GM23248 (cell line): ENCODE measurements at regions not wholly inside any gene's neighbourhood (a gene's known extent, or its start where the extent isn't known, plus 50 kb on each side); places are given as distances from the start of the nearest gene placed in this dataset.

Source experiments
- EZH2 ChIP-seq: fragments of 200-600 bp; sonication (generic); IDR thresholded peaks from 2 replicates; pipeline ENCODE4 v1.6.1; 2018; ENCODE audit warnings: antibody characterized with exemption, mild to moderate bottlenecking; ENCODE audit not compliant: insufficient read depth, poor library complexity, severe bottlenecking
- EZH2phosphoT487 ChIP-seq: fragments of 200-600 bp; sonication (generic); IDR thresholded peaks from 2 replicates; pipeline ENCODE4 v1.6.1; 2018; ENCODE audit warnings: antibody characterized with exemption, moderate library complexity, mild to moderate bottlenecking, low read depth; ENCODE audit not compliant: insufficient read depth

DNA sequence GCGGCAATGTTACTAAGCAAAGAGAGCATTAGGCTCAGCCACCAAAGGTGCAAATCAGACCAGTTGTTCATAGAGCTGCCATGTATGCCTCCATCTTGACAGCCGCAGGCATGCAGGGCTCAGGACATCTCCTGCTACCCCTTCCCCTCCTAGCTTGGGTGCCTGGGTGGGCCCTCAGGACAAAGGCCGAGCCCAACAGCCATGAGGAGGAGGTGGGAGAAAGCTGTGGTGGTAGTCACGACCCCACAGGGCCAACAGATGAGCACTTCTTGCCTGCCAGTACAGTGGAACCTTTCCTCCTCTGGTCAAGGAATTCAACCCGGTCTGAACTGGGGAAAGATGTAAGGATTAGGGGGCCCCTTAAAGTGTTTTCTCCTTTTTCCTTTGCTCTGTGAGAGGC, 386.4 kb upstream of the SLITRK6 start:
- no peak for TF ChIP-seq EZH2
- no peak for TF ChIP-seq EZH2phosphoT487
